ENCODE measurements at regions not wholly inside any gene's neighbourhood (a gene's known extent, or its start where the extent isn't known, plus 50 kb on each side); places are given as distances from the start of the nearest gene placed in this dataset.

DNA sequence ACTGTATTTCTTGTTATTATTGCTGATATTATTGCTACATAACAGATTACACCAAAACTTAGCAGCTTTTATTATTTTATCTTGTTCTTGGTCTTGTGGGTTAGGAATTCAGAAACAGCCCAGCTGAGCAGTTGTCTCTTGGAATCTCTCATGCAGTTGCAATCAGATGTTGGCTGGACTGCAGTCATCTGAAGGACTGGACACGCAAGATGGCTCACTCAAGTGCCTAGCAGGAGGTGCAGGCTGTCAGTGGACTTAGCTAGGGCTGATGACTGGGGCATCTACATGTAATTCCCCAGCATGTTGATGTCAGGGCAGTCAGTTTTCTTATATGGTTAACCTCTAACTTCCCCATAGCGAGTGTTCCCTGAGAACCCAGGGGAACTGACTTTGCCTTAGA lies 128.6 kb upstream of the PLCB4 start:
- TF ChIP-seq POLR2A (IDR thresholded peaks at IDR 0.05; ENCODE audit: low read depth, low read length) = no peak
- TF ChIP-seq BHLHE40 (IDR thresholded peaks at IDR 0.05; ENCODE audit: low read depth, low read length) = no peak
- TF ChIP-seq, protein P1, sequence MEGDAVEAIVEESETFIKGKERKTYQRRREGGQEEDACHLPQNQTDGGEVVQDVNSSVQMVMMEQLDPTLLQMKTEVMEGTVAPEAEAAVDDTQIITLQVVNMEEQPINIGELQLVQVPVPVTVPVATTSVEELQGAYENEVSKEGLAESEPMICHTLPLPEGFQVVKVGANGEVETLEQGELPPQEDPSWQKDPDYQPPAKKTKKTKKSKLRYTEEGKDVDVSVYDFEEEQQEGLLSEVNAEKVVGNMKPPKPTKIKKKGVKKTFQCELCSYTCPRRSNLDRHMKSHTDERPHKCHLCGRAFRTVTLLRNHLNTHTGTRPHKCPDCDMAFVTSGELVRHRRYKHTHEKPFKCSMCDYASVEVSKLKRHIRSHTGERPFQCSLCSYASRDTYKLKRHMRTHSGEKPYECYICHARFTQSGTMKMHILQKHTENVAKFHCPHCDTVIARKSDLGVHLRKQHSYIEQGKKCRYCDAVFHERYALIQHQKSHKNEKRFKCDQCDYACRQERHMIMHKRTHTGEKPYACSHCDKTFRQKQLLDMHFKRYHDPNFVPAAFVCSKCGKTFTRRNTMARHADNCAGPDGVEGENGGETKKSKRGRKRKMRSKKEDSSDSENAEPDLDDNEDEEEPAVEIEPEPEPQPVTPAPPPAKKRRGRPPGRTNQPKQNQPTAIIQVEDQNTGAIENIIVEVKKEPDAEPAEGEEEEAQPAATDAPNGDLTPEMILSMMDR (conservative IDR thresholded peaks at IDR 0.05; ENCODE audit: low read depth, low read length) = no peak
- TF ChIP-seq RAD21 (IDR thresholded peaks at IDR 0.05; ENCODE audit: low read length) = no peak
- no peak for TF ChIP-seq SMC3 (IDR thresholded peaks at IDR 0.05; ENCODE audit: low read depth, low read length)
- no peak for TF ChIP-seq MXI1 (IDR thresholded peaks at IDR 0.05; ENCODE audit: borderline replicate concordance, low read depth, low read length)
- no peak for TF ChIP-seq RFX5 (IDR thresholded peaks at IDR 0.05; ENCODE audit: low read depth, low read length)
- TF ChIP-seq FOS (IDR thresholded peaks at IDR 0.05; ENCODE audit: low read depth, low read length) = no peak
- TF ChIP-seq, protein P2, sequence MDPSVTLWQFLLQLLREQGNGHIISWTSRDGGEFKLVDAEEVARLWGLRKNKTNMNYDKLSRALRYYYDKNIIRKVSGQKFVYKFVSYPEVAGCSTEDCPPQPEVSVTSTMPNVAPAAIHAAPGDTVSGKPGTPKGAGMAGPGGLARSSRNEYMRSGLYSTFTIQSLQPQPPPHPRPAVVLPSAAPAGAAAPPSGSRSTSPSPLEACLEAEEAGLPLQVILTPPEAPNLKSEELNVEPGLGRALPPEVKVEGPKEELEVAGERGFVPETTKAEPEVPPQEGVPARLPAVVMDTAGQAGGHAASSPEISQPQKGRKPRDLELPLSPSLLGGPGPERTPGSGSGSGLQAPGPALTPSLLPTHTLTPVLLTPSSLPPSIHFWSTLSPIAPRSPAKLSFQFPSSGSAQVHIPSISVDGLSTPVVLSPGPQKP (IDR thresholded peaks at IDR 0.05; ENCODE audit: borderline replicate concordance, low read depth, low read length) = no peak
- no peak for TF ChIP-seq CEBPB (IDR thresholded peaks at IDR 0.05; ENCODE audit: low read depth, low read length)
- TF ChIP-seq, protein P3, sequence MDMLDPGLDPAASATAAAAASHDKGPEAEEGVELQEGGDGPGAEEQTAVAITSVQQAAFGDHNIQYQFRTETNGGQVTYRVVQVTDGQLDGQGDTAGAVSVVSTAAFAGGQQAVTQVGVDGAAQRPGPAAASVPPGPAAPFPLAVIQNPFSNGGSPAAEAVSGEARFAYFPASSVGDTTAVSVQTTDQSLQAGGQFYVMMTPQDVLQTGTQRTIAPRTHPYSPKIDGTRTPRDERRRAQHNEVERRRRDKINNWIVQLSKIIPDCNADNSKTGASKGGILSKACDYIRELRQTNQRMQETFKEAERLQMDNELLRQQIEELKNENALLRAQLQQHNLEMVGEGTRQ (IDR thresholded peaks at IDR 0.05; ENCODE audit: low read depth, low read length) = no peak

All from IMR-90 (cell line).